HG03097 (cell line): ENCODE measurements at regions not wholly inside any gene's neighbourhood (a gene's known extent, or its start where the extent isn't known, plus 50 kb on each side); places are given as distances from the start of the nearest gene placed in this dataset.

ENCODE experiments used
- ATAC-seq: cut with Tn5 transposase; IDR thresholded peaks from one replicate; pipeline ENCODE4 v1.9.1; 2021; ENCODE audit not compliant: unreplicated experiment, low FRiP score

GRCh38 chr13:106433066-106433465 is 102.4 kb downstream of the EFNB2 start:
- no peak for ATAC-seq

GRCh38 chr13:106432636-106433035 is 102.8 kb downstream of the EFNB2 start:
- no peak for ATAC-seq

GRCh38 chr13:106426909-106427308 is 108.6 kb downstream of the EFNB2 start:
- ATAC-seq, result no peak

DNA sequence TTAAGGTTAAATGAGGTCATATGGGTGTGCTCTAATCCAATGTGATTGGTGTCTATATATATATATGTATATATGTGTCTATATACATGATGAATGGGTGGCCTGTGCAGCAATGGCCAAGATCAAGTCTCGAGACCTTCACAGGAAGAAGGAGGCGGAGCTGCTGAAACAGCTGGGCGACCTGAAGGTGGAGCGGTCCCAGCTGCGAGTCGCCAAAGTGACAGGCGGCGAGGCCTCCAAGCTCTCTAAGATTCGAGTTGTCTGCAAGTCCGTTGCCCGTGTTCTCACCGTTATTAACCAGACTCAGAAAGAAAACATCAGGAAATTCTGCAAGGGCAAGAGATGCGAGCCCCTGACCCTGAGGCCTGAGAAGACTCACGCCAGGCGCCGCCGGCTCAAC is 109.8 kb downstream of the EFNB2 start:
- ATAC-seq, result no peak

DNA sequence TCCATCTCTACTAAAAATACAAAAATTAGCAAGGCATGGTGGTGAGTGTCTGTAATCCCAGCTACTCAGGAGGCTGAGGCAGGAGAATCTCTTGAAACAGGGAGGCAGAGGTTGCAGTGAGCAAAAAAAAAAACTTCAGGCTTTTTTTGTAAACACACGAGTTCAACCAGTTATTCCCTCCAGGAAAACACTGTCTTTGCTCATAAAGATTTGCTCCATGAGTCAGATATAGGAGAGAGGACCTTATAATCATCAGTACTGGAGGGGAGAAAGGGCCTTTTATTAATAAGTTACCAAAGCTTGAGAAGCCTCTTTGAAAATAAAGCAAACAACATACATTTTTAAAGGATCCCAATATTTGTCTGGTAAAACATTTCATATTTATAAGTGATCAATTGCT is 110.7 kb downstream of the EFNB2 start:
- ATAC-seq, result no peak

- no peak for ATAC-seq
Observed at GRCh38 chr13:106423530-106423929, 111.9 kb downstream of the EFNB2 start.

GRCh38 chr13:106418556-106418955 is 116.9 kb downstream of the EFNB2 start:
- no peak for ATAC-seq

- no peak for ATAC-seq
Observed at GRCh38 chr13:106417467-106418110, 117.9 kb downstream of the EFNB2 start.

DNA sequence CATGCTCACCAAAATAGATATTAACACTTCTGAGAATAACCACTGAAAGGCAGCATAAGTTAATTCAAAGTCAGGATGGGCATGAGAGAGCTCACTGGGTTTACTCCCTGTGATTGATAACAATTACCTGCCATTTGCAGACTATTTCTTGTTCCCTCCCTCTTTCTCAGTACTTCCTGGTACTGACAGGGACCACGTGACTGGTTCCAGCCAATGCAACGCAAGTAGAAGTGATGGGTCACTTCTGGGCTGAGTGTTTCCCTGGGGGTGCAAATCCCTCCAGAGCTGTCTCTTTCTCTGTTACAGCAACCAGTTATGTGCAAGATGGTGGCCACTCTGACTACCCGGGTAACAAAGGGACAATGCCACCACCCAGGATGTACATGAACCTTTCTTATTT is 118.8 kb downstream of the EFNB2 start:
- no peak for ATAC-seq

DNA sequence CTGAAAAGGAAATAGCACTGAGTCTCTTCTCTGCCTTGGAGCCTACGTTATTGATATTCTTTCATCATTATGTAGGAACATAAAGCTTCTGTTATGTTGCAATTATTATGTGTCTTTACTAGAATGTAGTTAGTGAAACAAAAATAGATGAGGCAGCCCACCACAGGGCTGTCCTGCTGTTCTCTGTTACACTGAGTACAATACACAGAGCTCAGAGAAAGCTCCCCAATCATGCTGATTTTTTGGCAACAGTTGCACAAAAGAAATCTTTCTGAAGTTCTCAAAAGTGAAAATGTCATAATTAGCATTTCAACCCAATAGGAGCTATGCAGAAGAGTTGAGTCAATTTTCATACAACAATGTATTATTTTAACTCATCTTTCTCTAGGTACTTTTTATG is 119.5 kb downstream of the EFNB2 start:
- no peak for ATAC-seq

DNA sequence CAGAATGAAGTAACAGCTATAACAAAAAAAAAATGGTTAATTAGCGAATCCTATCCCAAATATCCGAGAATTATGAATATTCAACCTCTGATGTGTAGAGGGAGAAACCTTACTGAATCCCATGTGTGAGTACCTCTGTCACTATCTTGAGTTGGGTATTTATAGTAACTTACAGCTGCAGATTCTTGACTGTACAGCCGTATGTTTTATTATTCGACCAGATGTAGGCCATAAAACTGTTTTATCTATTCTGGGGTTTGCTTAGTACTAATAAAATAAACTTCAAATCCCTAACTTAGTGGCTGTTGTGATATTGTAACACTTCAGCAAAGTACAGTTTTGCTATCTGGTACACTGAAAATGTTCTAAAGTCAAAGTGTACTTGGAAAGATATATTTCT is 120.0 kb downstream of the EFNB2 start:
- ATAC-seq, result no peak

DNA sequence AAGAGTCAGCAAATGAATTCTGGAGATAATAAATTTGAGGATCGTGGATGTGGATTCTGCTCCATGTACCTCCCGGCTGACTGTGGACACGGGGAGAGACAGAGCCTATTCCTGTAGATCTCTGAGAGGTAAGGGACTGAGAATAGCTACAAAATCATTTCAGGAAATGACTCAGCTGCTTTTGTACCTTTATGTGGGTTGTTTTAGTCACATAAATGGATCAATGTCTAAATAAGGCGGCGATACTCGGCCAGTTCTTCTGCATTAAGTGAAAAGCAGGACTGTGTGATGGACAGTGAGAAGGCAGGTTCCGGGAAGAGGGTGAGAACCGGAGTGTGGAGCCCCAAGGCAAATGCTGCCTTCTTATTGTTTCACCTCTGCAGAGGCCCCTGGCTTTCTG is 128.1 kb downstream of the EFNB2 start:
- ATAC-seq, result no peak

DNA sequence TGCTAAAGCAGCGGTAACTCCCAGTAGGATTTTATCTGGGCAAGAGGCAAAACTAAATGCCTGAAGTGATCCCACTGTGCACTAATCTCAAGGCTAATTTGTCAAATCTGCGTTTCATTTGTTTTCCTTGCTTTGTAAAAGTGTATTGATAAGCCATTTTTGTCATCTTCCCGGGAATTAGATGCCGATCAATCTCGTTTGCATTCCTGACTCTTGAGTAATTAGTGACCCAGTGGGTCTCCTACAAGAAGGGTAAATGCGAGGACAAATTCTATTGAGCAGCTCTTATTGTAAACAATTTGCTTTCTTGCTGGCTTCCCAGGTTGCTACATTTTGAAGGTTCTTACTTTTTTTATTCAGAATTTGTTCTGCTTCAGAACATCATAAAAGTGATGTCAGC is 129.7 kb downstream of the EFNB2 start:
- no peak for ATAC-seq

DNA sequence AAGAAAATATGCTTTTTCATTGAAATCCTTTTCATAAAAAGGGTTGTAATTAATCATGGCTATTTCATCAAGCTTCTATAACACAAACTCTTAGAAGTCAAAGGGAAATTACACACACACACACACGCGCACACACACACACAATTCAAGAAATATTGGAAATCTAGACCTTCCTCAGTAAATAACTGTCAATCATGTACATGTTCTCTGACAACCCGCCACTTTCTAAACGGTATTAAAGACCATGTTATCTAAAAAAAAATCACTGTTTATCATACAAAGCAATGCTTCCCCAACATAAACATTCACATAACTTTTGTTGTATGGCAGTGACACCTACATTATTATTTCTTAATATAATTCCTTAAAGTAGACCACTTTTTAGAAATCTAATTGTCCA is 132.2 kb downstream of the EFNB2 start:
- no peak for ATAC-seq

DNA sequence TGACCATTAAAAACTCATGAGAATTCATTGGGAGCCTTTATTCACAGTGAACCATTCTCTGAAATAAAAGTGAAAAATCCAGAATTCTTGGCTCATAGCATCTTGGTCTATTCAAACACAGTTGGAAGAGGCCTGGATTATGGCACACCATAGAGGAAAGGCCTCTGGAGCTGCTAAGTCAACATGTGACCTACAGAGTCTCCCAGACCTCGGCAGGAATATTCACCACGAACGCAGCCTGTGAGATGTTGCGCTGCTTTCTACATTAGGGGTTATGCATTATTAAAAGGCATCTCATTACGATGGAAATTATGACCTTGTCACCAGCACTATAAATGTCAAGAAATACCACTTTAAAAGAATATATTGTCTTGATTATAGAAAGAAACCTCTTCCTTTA is 132.6 kb downstream of the EFNB2 start:
- ATAC-seq, result no peak

DNA sequence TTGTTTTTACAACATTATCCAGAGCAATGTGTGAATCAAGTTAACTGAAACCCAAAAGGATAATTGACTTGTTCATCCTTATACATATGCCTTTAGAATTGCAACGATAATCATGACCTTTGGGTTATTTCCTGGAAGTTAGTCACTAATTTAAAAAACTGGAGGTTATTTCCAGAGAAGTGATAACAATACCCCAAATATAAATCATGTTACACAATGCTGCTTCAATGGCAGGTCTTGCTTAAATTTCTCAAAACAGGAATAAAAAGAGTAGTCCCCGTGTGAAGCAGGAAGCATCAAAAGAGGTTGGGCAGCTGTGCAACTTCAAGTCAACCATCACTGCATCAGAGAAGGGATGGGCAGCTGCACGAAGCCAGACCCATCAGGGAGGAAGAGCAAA is 134.4 kb downstream of the EFNB2 start:
- ATAC-seq, result no peak

GRCh38 chr13:106400289-106400688 is 135.2 kb downstream of the EFNB2 start:
- ATAC-seq, result no peak

DNA sequence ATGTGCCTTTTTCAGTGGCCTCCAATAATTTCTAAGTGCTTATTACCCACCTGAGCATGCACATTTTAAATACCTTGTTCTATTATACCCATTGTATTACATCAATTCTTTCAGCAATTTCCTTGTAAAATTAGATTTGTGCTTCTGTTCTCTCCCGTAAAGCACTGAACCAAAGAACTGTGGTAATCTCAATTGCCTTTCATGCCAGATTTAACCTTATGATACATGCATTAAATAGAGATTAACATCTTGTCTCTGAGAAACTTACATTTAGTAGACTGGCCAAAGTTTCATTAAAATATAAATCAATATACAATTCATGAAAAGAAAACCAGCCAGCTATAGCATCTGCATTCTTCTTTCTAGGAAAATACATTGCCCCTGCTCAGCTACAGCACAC is 137.2 kb downstream of the EFNB2 start:
- no peak for ATAC-seq

DNA sequence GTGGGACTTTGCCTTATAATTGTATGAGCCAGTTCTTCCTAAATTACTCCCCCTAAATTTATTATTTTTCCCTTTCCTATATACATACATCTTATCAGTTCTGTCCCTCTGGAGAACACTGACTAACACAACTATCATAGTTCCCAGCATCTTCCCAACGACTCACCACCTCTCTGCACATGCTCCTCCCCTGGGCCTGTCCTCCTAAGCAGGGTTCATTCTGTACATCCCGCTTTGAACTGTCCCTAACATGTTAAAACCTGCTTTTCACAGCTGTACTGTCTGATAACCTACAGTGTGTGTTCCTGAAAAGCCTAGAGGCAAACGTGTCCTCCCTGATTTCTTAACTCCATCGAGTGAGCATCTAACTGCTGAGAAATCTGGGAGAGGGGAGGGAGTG is 141.7 kb downstream of the EFNB2 start:
- no peak for ATAC-seq

DNA sequence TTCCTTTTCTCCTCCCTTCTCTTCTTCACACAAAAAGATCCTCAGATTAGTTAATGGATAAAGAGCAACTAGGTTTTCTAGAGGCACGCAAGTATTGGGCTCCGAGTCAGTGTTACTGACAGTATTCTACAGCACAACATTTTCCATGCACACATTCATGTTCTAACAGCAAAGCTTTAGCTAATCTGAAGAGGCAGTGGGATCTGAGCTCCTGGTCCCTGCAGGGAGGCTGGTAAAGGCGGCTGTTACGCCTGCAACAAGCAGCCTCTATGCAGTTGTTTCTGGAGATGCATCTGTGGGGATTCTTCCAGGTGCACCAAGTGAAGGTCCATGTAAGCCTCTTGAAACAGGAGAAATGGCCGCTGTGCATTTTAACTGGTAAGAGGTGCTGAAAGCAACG is 143.8 kb downstream of the EFNB2 start:
- ATAC-seq, result no peak

DNA sequence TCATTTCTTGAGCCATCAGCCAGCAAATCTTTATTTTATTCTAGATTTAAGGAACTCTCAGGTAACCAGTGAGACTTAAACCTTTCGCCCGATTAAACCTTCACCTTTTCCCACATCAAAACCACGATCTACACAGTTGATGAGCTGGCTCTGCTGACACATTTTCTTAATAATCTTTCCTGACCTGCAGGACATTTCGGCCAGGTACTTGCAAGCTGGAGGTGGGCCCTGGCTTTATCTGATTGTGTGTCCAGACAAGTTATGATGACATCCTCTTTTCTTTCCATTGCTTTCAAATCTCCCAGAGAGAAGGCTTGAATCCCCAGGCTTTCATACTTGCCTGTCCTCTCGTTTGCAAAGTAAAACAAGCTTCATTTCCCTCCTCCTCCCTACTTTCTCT is 144.2 kb downstream of the EFNB2 start:
- no peak for ATAC-seq

- no peak for ATAC-seq
Observed at GRCh38 chr13:106390367-106390766, 145.1 kb downstream of the EFNB2 start.

GRCh38 chr13:106385654-106386053 is 149.8 kb downstream of the EFNB2 start:
- ATAC-seq, result no peak
